Hematopoietic multipotent progenitor cell treated with erythropoietin and hydrocortisone succinate and interleukin-3 and kit ligand, for 8 days (in vitro differentiated cells): ENCODE measurements at regions not wholly inside any gene's neighbourhood (a gene's known extent, or its start where the extent isn't known, plus 50 kb on each side); places are given as distances from the start of the nearest gene placed in this dataset.
"Not testable (repeated sequence)": the region's sequence is repeated elsewhere in the genome, so short reads cannot be mapped to it uniquely, and the experiment has no call there.

Experiments
- DNase-seq: peaks from one replicate; pipeline ENCODE4 v3.0.0-alpha.2; 2015

DNA sequence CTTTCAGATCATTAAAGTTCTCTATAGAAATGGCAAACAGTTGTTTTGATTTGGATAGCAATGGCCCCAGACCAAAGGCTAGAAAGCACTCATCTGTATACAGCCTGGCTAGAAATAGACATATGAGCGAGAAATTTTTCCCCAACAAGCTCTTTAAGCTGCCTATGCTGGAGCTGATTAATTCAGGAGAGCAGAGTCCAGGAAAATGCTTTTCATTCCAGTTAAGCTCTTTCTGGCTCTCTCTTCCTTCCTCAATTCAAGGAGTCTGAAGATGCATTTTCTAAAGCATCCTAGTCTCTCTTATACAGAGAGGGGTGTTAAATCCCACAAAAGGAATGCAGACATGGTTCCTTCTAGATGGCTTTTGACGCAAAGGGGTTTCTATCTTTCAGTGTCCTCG lies 141.7 kb upstream of the RAI2 start:
- no peak for DNase-seq

DNA sequence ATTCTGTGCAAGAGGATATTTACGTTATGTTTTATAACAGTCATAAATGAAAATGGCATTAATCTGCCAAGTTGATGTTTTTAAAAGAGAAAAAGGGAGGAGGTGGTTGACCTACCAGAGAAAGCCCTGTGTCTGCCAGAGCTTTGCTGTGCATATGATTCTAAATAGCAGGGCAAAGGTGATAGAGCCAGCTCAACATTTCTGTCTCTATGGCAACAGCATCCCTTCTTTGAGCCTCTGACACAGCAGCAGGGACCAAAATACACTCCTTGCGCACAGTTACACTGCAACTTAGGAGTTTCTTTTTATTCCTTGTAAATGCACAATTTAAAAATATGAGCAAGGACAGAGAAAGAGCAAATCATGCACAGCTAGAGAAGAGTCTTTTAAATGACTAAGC lies 133.3 kb upstream of the RAI2 start:
- no peak for DNase-seq

GRCh38 chrX:17993062-17993461 lies 132.0 kb upstream of the RAI2 start:
- DNase-seq = no peak

GRCh38 chrX:17990532-17990931 lies 129.4 kb upstream of the RAI2 start:
- no peak for DNase-seq

DNA sequence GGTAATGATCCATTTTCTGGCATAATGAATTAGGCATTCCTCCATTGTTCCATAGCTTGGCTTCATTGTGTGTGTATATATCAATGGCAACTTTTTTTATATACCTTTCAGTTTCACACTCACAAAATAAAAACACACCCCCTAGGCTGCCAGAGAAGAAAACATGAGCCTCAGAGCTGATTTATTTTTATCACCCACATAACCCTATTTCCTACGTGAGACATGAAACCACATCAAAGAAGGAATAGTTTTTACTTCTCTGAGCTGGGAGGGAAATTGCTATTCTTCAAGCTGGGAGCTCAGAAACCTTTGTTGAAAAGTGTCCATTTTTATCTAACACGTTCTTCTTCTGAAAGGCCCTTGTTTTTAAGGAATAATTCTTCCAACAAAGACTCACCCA lies 126.7 kb upstream of the RAI2 start:
- DNase-seq = no peak

- no peak for DNase-seq
Measured at GRCh38 chrX:17986977-17987376, 125.9 kb upstream of the RAI2 start.

- no peak for DNase-seq
Measured at GRCh38 chrX:17986440-17986839, 125.3 kb upstream of the RAI2 start.

- no peak for DNase-seq
Measured at GRCh38 chrX:17984415-17984814, 123.3 kb upstream of the RAI2 start.

- DNase-seq = no peak
Measured at GRCh38 chrX:17983389-17983788, 122.3 kb upstream of the RAI2 start.

DNA sequence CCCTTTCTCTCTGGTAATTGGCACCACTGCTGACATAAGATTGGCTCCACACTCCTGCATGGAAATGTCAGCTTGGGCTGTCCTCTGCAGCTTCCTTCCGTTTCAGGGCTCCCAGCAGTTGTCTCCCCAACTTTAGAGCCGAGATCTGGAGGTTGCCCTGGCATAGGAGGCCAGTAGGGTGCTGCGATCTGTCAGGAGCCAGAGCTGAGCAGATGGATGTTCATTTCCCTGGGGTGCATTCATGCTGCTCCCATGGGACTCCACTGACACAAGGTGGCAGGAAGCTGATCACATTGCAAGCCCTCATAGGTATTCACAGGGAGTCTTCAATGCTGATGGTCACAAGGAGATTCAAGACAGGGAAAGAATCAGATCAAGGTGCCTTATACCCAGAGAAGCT lies 116.6 kb upstream of the RAI2 start:
- DNase-seq = no peak

GRCh38 chrX:17976955-17977354 lies 115.9 kb upstream of the RAI2 start:
- DNase-seq = no peak

- DNase-seq = not testable (repeated sequence)
Measured at GRCh38 chrX:17975349-17975748, 114.3 kb upstream of the RAI2 start.

DNA sequence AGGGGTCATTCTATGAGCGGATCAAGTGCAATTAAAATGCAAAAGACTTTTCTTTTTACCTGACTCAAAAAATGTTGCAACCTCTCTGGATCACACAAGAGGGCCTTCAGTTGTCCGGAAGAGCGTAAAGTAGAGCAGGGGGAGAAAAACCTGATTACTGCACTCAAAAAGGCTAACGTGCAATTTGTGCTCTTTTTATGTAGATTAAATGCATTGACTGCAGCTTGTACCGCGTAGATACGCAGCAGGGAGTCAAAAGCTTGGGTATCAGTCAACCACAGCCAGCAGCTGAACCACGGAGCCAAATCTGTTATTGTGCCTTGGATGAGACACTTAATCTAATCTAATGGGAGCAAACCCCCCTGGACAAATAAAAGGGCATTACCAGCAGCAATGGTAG lies 107.3 kb upstream of the RAI2 start:
- peak; percentile 34 for DNase-seq

DNA sequence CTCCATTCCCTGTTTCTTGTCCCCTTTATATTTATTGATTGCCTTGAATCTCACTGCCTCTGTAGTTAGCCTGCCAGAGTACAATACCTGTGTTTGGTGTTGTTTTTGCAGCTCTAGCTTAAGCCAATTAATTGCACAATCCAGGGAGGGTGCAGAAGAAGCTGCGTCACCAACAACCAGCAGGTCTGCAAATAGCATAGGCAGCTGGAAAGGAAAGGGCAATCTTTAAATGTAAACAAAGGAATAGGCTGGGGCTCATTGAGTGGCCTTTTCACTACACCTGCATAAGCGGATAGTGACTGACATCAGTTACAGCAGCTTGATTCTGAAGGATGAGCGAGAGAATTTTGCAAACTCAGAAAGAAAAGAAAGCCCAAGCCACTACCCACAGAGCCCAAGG lies 106.8 kb upstream of the RAI2 start:
- no peak for DNase-seq

- DNase-seq = no peak
Measured at GRCh38 chrX:17964871-17965270, 103.8 kb upstream of the RAI2 start.

DNA sequence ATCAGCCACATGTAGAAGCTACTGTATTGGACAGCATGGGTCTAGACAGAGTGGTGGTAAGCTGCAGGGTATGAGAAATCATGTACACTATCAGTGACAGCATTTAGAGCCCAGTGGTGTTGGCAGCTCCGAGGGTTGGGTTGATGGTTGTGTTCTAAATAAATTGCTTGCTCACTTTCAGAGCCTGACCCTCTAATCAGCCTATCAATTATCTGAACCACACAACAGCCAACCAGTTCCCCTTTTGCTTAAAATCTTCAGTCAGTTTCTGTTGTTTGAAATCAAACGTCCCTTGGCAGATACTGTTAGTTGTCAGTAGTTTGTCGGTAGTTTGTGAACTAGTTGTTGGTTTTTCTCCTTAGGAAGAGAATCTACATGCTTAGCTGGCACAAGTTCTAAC lies 99.8 kb upstream of the RAI2 start:
- DNase-seq = peak; percentile 1

DNA sequence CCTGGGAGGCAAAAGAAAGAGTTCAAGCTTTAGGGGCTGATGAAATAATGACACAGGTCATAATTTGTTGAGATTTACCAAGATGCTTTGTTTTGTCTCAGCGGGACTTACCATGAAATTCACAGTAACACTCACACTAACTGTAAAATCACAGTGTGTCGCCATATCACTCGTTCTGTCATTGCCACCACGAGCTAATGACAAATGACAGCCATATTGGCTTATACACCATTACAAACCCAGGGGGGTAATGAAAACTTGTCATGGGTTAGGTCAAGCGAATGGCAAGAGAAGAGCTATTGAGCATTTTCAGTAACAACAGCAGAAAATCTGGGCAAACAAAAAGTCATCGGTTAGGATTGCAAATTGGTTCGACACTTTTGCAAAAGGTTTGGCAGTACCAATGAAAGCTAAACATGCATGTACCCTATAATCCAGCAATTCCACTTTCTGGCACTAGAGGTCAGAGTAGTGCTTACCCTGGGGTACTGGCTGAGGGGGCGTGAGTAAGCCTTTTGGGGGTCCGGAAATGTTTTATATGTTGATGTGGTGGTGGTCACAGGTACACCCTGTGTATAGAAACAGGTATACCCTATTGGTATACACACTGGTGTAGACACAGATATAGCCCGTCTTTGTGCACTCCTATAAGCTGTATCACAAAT lies 83.9 kb upstream of the RAI2 start:
- peak; percentile 16 for DNase-seq

DNA sequence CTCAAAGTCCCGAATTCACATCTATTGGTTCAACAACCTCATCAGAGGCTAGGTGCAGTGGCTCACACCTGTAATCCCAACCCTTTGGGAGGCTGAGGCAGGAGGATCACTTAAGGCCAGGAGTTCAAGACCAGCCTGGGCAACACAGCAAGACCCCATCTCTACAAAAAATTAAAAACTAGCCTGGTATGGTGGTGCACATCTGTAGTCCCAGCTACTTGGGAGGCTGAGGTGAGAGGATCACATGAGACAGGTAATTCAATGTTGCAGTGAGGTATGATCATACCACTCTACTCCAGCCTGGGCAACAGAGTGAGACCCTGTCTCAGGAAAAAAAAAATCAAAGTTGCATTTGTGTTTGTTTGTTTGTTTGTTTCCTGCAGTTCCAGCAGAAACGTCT lies 80.1 kb upstream of the RAI2 start:
- DNase-seq = not testable (repeated sequence)

DNA sequence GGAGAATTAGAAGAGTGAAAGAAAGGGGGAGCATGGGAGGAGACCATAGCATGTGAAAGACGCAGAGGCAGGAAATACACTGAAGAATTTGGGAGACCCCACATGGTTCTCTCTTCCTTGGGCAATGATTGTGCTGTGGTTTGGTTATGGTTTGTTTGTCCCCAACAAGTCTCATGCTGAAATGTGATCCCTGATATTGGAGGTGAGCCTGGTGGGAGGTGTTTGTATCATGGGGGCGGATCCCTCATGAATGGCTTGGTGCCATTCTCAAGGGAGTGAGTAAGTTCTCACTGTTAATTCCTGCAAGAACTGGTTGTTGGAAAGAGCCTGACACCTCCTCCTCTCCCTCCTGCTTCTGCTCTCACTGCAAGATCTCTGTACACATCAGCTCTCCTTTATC lies 78.6 kb upstream of the RAI2 start:
- DNase-seq = no peak

DNA sequence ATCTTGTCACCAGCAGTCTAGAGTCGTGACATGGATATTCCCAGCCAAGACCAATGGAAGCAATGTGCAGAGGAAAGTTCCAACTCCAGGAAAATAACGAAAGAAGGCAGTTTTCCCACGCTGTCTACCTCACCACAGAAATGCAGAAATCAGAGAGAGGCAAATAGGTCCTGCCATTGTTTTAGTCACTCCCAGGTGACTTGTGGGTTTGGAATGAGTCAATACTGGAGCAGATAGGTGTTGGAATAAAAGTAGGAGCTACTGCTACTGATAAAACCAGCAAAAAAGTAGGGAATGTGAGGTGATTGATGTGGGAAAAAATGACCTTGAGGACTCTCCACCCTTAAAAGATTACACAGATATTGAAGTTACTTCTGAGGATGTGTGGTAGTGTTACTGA lies 72.8 kb upstream of the RAI2 start:
- DNase-seq = no peak

DNA sequence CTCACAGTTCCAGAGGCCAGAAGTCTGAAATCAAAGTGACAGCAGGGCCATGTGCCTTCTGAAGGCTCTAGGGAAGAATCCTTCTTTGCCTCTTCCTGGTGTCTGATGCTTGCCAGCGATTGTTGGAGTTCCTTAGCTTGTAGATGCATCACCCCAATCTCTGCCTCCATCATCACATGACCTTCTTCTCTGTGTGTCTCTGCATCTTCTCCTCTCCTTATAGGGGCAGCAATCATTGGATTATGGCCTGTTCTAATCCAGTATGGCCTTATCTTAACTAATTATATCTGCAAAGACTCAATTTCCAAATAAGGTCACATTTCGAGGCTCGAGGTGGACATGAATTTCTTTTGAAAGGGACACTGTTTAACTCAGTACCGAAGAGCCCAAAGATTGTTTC lies 71.7 kb upstream of the RAI2 start:
- no peak for DNase-seq

DNA sequence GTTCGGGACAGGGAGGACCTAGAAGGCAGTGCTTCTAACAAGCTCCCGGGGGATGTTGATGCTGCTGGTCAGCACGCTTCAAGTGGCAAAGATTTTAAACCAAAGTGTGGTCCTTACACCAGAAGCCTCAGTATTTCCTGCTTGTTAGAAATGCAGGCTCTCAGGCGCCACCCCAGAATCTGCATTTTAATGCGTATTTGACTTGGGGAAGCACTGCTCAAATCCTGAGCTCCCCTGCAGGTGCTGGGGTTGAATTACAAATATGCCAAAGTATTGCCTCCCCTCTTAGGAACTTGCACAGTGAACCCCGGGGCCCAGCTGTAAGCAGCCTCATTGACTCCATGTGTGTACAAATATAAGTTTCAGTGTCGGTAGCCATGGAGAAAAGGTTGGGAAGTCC lies 70.8 kb upstream of the RAI2 start:
- no peak for DNase-seq

DNA sequence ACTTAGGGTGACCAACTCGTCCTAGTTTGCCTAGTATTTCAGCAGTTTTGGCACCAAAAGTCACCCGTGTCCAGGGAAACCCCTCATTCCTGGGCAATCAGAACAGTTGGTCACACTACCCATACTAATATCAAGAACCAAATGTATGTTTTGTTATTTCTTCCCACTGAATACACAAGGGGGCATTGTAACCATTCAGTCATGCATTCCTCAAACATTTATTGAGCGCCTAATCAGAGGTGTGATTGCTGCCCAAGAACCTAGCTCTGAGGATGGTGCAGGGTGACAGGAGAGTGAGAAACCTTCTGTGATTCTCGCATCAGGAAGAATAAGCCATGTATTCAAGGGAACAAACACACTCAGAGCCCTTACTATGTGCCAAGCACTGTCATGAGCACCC lies 69.8 kb upstream of the RAI2 start:
- DNase-seq = no peak

DNA sequence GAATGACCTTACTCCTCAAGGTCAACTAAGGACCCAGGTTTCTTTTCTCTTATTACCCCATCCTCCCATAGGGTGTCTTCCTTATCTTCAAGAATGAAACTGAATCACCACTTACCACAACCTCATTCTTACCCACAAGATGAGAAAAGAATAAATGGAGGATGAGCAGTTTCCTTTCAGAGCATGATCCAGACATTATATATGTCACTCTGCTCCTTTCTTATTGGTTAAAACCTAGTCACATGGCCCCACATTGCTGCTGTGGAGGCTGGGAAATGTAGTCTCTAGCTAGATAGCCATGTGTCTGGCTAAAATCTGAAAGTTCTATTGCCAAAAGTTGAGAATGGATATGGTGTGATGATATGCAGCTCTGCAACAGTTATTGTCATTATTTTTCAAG lies 62.4 kb upstream of the RAI2 start:
- DNase-seq = peak; percentile 28

DNA sequence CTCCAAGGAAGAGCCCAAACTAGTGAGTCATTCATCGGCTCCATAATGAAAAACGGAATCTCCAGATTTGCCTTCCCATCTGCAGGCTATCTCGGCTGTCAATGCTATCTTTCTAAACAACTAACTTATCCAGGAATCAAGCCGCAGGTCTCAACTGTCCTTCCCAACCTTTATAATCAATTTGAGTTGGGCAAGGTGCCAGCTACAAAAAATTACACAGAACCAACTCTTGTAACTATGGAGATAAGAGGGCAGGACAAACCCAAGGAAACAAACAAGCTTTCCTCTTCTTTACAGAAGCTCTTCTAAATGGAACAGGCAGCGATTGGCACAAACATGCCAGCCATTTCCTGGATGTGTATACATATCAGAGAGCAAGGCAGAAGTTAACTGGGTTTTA lies 61.2 kb upstream of the RAI2 start:
- DNase-seq = peak; percentile 42
